ENCODE measurements at regions not wholly inside any gene's neighbourhood (a gene's known extent, or its start where the extent isn't known, plus 50 kb on each side); places are given as distances from the start of the nearest gene placed in this dataset.
"Not testable (repeated sequence)": the region's sequence is repeated elsewhere in the genome, so short reads cannot be mapped to it uniquely, and the experiment has no call there.

GRCh38 chr3:34013818-34014570, 215.6 kb downstream of the PDCD6IP start:
- DNase-seq, result no peak

- no peak for DNase-seq
These were observed 217.0 kb downstream of the PDCD6IP start for GRCh38 chr3:34015204-34016142.

- DNase-seq, result no peak
These were observed 218.6 kb downstream of the PDCD6IP start for GRCh38 chr3:34016925-34017587.

- no peak for DNase-seq
These were observed 219.3 kb downstream of the PDCD6IP start for GRCh38 chr3:34017757-34018156.

GRCh38 chr3:34019158-34019557, 220.7 kb downstream of the PDCD6IP start:
- DNase-seq, result no peak

- no peak for DNase-seq
These were observed 221.7 kb downstream of the PDCD6IP start for GRCh38 chr3:34020170-34020569.

GRCh38 chr3:34020726-34021680, 222.6 kb downstream of the PDCD6IP start:
- no peak for DNase-seq

- no peak for DNase-seq
These were observed 223.7 kb downstream of the PDCD6IP start for GRCh38 chr3:34022147-34022546.

GRCh38 chr3:34024447-34025240, 226.2 kb downstream of the PDCD6IP start:
- no peak for DNase-seq

GRCh38 chr3:34033839-34034238, 235.4 kb downstream of the PDCD6IP start:
- DNase-seq, result no peak

GRCh38 chr3:34034840-34035239, 236.4 kb downstream of the PDCD6IP start:
- DNase-seq, result no peak

- no peak for DNase-seq
These were observed 237.3 kb downstream of the PDCD6IP start for GRCh38 chr3:34035775-34036174.

- DNase-seq, result no peak
These were observed 238.8 kb downstream of the PDCD6IP start for GRCh38 chr3:34037260-34037659.

GRCh38 chr3:34038131-34038530, 239.7 kb downstream of the PDCD6IP start:
- DNase-seq, result no peak

GRCh38 chr3:34046154-34046553, 247.7 kb downstream of the PDCD6IP start:
- no peak for DNase-seq

GRCh38 chr3:34053626-34054025, 255.2 kb downstream of the PDCD6IP start:
- DNase-seq, result no peak

- no peak for DNase-seq
These were observed 257.9 kb downstream of the PDCD6IP start for GRCh38 chr3:34056181-34056910.

- DNase-seq, result no peak
These were observed 258.5 kb downstream of the PDCD6IP start for GRCh38 chr3:34056951-34057390.

GRCh38 chr3:34060995-34061394, 262.6 kb downstream of the PDCD6IP start:
- DNase-seq, result not testable (repeated sequence)

- no peak for DNase-seq
These were observed 267.5 kb downstream of the PDCD6IP start for GRCh38 chr3:34065901-34066300.

GRCh38 chr3:34066328-34066727, 267.9 kb downstream of the PDCD6IP start:
- DNase-seq, result no peak
